ENCODE measurements at regions not wholly inside any gene's neighbourhood (a gene's known extent, or its start where the extent isn't known, plus 50 kb on each side); places are given as distances from the start of the nearest gene placed in this dataset.

GRCh38 chr12:91792597-91792996 lies 353.0 kb downstream of the BTG1 start:
- Histone ChIP-seq H3K27ac (ENCODE audit: low read length) (no peak overlapping the region), H3K4me1 (ENCODE audit: control insufficient read depth, insufficient read depth, low read length) (no peaks in the 10 kb centered on the region), H3K9me3 (ENCODE audit: control insufficient read depth, low read length) (no peaks in the 10 kb centered on the region), H3K27me3 (ENCODE audit: control insufficient read depth, insufficient read depth) (no peaks in the 10 kb centered on the region), H3K4me3 (ENCODE audit: low read length) (no peak overlapping the region)
- DNase-seq (no peak), ATAC-seq (no peak)
- intact Hi-C loops (cut with DNase I): no loop called here
- WGBS: 68% methylated on average over 1 of the region's 1 CpG

GRCh38 chr12:91786499-91787272 lies 359.0 kb downstream of the BTG1 start:
- WGBS: 99% methylated on average over 2 of the region's 2 CpGs
- intact Hi-C loops (cut with DNase I): no loop called here
- Histone ChIP-seq H3K9me3 (ENCODE audit: control insufficient read depth, low read length) (no peaks in the 10 kb centered on the region), H3K27me3 (ENCODE audit: control insufficient read depth, insufficient read depth) (no peaks in the 10 kb centered on the region), H3K4me3 (ENCODE audit: low read length) (no peak overlapping the region), H3K27ac (ENCODE audit: low read length) (no peak overlapping the region), H3K4me1 (ENCODE audit: control insufficient read depth, insufficient read depth, low read length) (no peaks in the 10 kb centered on the region)
- ATAC-seq (no peak), DNase-seq (no peak)

- ATAC-seq (no peak), DNase-seq (no peak)
- Histone ChIP-seq H3K4me1 (ENCODE audit: control insufficient read depth, insufficient read depth, low read length) (no peaks in the 10 kb centered on the region), H3K9me3 (ENCODE audit: control insufficient read depth, low read length) (no peaks in the 10 kb centered on the region), H3K27ac (ENCODE audit: low read length) (no peak overlapping the region), H3K27me3 (ENCODE audit: control insufficient read depth, insufficient read depth) (no peaks in the 10 kb centered on the region), H3K4me3 (ENCODE audit: low read length) (no peak overlapping the region)
- intact Hi-C loops (cut with DNase I): no loop called here
- 69% methylated on average over 6 of the region's 6 CpGs for WGBS
Measured at GRCh38 chr12:91785655-91786498, 359.8 kb downstream of the BTG1 start.

GRCh38 chr12:91781114-91781513 lies 364.5 kb downstream of the BTG1 start:
- Histone ChIP-seq H3K27me3 (ENCODE audit: control insufficient read depth, insufficient read depth) (no peaks in the 10 kb centered on the region), H3K4me1 (ENCODE audit: control insufficient read depth, insufficient read depth, low read length) (no peaks in the 10 kb centered on the region), H3K27ac (ENCODE audit: low read length) (no peak overlapping the region), H3K4me3 (ENCODE audit: low read length) (no peak overlapping the region), H3K9me3 (ENCODE audit: control insufficient read depth, low read length) (no peaks in the 10 kb centered on the region)
- ATAC-seq (no peak), DNase-seq (no peak)
- intact Hi-C loops (cut with DNase I): no loop called here
- 81% methylated on average over 2 of the region's 2 CpGs for WGBS

- no peaks in the 10 kb centered on the region for H3K27me3 ChIP-seq (ENCODE audit: control insufficient read depth, insufficient read depth)
- ATAC-seq (peak; percentile 76 to 92), DNase-seq (no peak)
- intact Hi-C loops (cut with DNase I): no loop called here
- H3K9me3 ChIP-seq (ENCODE audit: control insufficient read depth, low read length): no peaks in the 10 kb centered on the region
- no peak overlapping the region for H3K4me3 ChIP-seq (ENCODE audit: low read length)
- H3K4me1 ChIP-seq (ENCODE audit: control insufficient read depth, insufficient read depth, low read length): no peaks in the 10 kb centered on the region
- no peak overlapping the region for H3K27ac ChIP-seq (ENCODE audit: low read length)
- 54% methylated on average over 6 of the region's 6 CpGs for WGBS
Measured at GRCh38 chr12:91778938-91779400, 366.7 kb downstream of the BTG1 start.

GRCh38 chr12:91778091-91778832 lies 367.4 kb downstream of the BTG1 start:
- H3K4me3 ChIP-seq (ENCODE audit: low read length): no peak overlapping the region
- H3K27me3 ChIP-seq (ENCODE audit: control insufficient read depth, insufficient read depth): no peaks in the 10 kb centered on the region
- intact Hi-C loops (cut with DNase I): no loop called here
- H3K27ac ChIP-seq (ENCODE audit: low read length): no peak overlapping the region
- H3K9me3 ChIP-seq (ENCODE audit: control insufficient read depth, low read length): no peaks in the 10 kb centered on the region
- ATAC-seq (peak in 1 of 2 donors; percentile 62), DNase-seq (no peak)
- WGBS: 44% methylated on average over 3 of the region's 3 CpGs
- no peaks in the 10 kb centered on the region for H3K4me1 ChIP-seq (ENCODE audit: control insufficient read depth, insufficient read depth, low read length)

GRCh38 chr12:91777268-91777992 lies 368.2 kb downstream of the BTG1 start:
- intact Hi-C loops (cut with DNase I): no loop called here
- 93% methylated on average over 6 of the region's 6 CpGs for WGBS
- Histone ChIP-seq H3K9me3 (ENCODE audit: control insufficient read depth, low read length) (no peaks in the 10 kb centered on the region), H3K27ac (ENCODE audit: low read length) (no peak overlapping the region), H3K4me1 (ENCODE audit: control insufficient read depth, insufficient read depth, low read length) (no peaks in the 10 kb centered on the region), H3K27me3 (ENCODE audit: control insufficient read depth, insufficient read depth) (no peaks in the 10 kb centered on the region), H3K4me3 (ENCODE audit: low read length) (no peak overlapping the region)
- DNase-seq (no peak), ATAC-seq (no peak)

GRCh38 chr12:91774434-91774921 lies 371.2 kb downstream of the BTG1 start:
- DNase-seq: no peak
- H3K4me1 ChIP-seq (ENCODE audit: control insufficient read depth, insufficient read depth, low read length): no peaks in the 10 kb centered on the region
- no peak overlapping the region for H3K27ac ChIP-seq (ENCODE audit: low read length)
- H3K9me3 ChIP-seq (ENCODE audit: control insufficient read depth, low read length): no peaks in the 10 kb centered on the region
- WGBS: 37% methylated on average over 6 of the region's 6 CpGs
- intact Hi-C loops (cut with DNase I): no loop called here
- ATAC-seq: peak; percentile 51 to 69
- H3K4me3 ChIP-seq (ENCODE audit: low read length): peak overlapping the region; percentile 38
- H3K27me3 ChIP-seq (ENCODE audit: control insufficient read depth, insufficient read depth): no peaks in the 10 kb centered on the region

- Histone ChIP-seq H3K4me1 (ENCODE audit: control insufficient read depth, insufficient read depth, low read length) (no peaks in the 10 kb centered on the region), H3K27ac (ENCODE audit: low read length) (no peak overlapping the region), H3K9me3 (ENCODE audit: control insufficient read depth, low read length) (no peaks in the 10 kb centered on the region), H3K27me3 (ENCODE audit: control insufficient read depth, insufficient read depth) (no peaks in the 10 kb centered on the region), H3K4me3 (ENCODE audit: low read length) (peak overlapping the region; percentile 38)
- intact Hi-C loops (cut with DNase I): no loop called here
- no peak for DNase-seq
- WGBS: 65% methylated on average over 4 of the region's 4 CpGs
- no peak for ATAC-seq
Measured at GRCh38 chr12:91773749-91774429, 371.8 kb downstream of the BTG1 start.

- 97% methylated on average over 2 of the region's 2 CpGs for WGBS
- Histone ChIP-seq H3K27me3 (ENCODE audit: control insufficient read depth, insufficient read depth) (no peaks in the 10 kb centered on the region), H3K27ac (ENCODE audit: low read length) (no peak overlapping the region), H3K9me3 (ENCODE audit: control insufficient read depth, low read length) (no peaks in the 10 kb centered on the region), H3K4me3 (ENCODE audit: low read length) (no peak overlapping the region), H3K4me1 (ENCODE audit: control insufficient read depth, insufficient read depth, low read length) (no peaks in the 10 kb centered on the region)
- no peak for DNase-seq
- intact Hi-C loops (cut with DNase I): no loop called here
- ATAC-seq: no peak
Measured at GRCh38 chr12:91772411-91772810, 373.2 kb downstream of the BTG1 start.
